ENCODE measurements at regions not wholly inside any gene's neighbourhood (a gene's known extent, or its start where the extent isn't known, plus 50 kb on each side); places are given as distances from the start of the nearest gene placed in this dataset.

GRCh38 chr9:11320989-11321388, 708.2 kb upstream of the PTPRD start:
- TF ChIP-seq CTCF (conservative IDR thresholded peaks at IDR 0.05; ENCODE audit: low read length) (no peak), EZH2phosphoT487 (IDR thresholded peaks at IDR 0.05; ENCODE audit: borderline replicate concordance, low read depth, low read length) (no peak)

Data from OCI-LY7 (cell line).